Prostate gland (tissue), 2 donors: ENCODE measurements at regions not wholly inside any gene's neighbourhood (a gene's known extent, or its start where the extent isn't known, plus 50 kb on each side); places are given as distances from the start of the nearest gene placed in this dataset.
A peak's percentile ranks its signal among the peaks of the same experiment; 100 is the strongest.

ENCODE experiments used
- DNase-seq: peaks from one replicate; pipeline ENCODE4 v3.0.0-alpha.2; 2019; ENCODE audit warnings: low spot score
- H3K27ac ChIP-seq, 2 donors: fragments of 200-600 bp; sonication (generic); 2 replicates each; pipeline ENCODE4 v1.5.1; 2017 to 2019
- H3K27me3 ChIP-seq: fragments of 200-600 bp; sonication (generic); replicated peaks from 2 replicates; pipeline ENCODE4 v1.5.1; 2019; ENCODE audit not compliant: insufficient read depth
- H3K36me3 ChIP-seq, 2 donors: fragments of 200-600 bp; sonication (generic); 1 replicate in 1 of 2; 2 replicates in 1 of 2; pipeline versions ENCODE4 v1.5.1 to v1.8.1; 2017 to 2019
- H3K4me1 ChIP-seq: fragments of 200-600 bp; sonication (generic); replicated peaks from 2 replicates; pipeline ENCODE4 v1.5.1; 2019
- H3K4me3 ChIP-seq, 2 donors: fragments of 200-600 bp; sonication (generic); 2 replicates each; pipeline ENCODE4 v1.5.1; 2017 to 2019
- H3K9me3 ChIP-seq: fragments of 200-600 bp; sonication (generic); 2 replicates; pipeline ENCODE4 v1.5.1; 2017
- POLR2A ChIP-seq: fragments of 450-650 bp; IDR thresholded peaks from one replicate; pipeline ENCODE4 v1.6.1; 2016; ENCODE audit warnings: antibody characterized with exemption, mild to moderate bottlenecking
- POLR2AphosphoS5 ChIP-seq: sonication (generic); formaldehyde crosslinking; IDR thresholded peaks from one replicate; pipeline ENCODE4 v1.6.1; 2017; ENCODE audit warnings: antibody characterized with exemption
- WGBS: methylation state at CpG from one replicate; pipeline ENCODE4 v1.1.5; 2018; 5-methylcytosine and 5-hydroxymethylcytosine counted together
- intact Hi-C: fragments of 100-400 bp; cut with DNase I; formaldehyde crosslinking; loops from one replicate; pipeline ENCODE4 v1.14.2; 2022
- TF ChIP-seq, protein P1 (sequence below), 4 experiments: fragments of 200-600 bp in 2 of 4; fragments of 450-650 bp in 2 of 4; sonication (generic) in 2 of 4; IDR thresholded peaks; 1 replicate in 3 of 4; 2 replicates in 1 of 4; pipeline ENCODE4 v1.5.1; 2016 to 2019; ENCODE audit warnings: antibody characterized with exemption in 4 of 4, mild to moderate bottlenecking in 2 of 4, moderate library complexity in 2 of 4

- H3K9me3 ChIP-seq, result no peaks in the 10 kb centered on the region
- no peak overlapping the region for H3K4me3 ChIP-seq
- WGBS, result 21% methylated on average over 1 of the region's 1 CpG
- intact Hi-C loops, result no loop called here
- DNase-seq, result no peak
- H3K4me1 ChIP-seq, result no peaks in the 10 kb centered on the region
- no peaks in the 10 kb centered on the region for H3K27me3 ChIP-seq
- H3K36me3 ChIP-seq, result no peaks in the 10 kb centered on the region
- TF ChIP-seq, protein P1, sequence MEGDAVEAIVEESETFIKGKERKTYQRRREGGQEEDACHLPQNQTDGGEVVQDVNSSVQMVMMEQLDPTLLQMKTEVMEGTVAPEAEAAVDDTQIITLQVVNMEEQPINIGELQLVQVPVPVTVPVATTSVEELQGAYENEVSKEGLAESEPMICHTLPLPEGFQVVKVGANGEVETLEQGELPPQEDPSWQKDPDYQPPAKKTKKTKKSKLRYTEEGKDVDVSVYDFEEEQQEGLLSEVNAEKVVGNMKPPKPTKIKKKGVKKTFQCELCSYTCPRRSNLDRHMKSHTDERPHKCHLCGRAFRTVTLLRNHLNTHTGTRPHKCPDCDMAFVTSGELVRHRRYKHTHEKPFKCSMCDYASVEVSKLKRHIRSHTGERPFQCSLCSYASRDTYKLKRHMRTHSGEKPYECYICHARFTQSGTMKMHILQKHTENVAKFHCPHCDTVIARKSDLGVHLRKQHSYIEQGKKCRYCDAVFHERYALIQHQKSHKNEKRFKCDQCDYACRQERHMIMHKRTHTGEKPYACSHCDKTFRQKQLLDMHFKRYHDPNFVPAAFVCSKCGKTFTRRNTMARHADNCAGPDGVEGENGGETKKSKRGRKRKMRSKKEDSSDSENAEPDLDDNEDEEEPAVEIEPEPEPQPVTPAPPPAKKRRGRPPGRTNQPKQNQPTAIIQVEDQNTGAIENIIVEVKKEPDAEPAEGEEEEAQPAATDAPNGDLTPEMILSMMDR (IDR thresholded peaks at IDR 0.05), result no peak
- TF ChIP-seq POLR2A (no peak), POLR2AphosphoS5 (peak; percentile 75)
- H3K27ac ChIP-seq, result peak overlapping the region in 1 of 2 donors; percentile 48
These were observed 1280.0 kb downstream of the EFNB2 start for GRCh38 chr13:105255472-105255871.

DNA sequence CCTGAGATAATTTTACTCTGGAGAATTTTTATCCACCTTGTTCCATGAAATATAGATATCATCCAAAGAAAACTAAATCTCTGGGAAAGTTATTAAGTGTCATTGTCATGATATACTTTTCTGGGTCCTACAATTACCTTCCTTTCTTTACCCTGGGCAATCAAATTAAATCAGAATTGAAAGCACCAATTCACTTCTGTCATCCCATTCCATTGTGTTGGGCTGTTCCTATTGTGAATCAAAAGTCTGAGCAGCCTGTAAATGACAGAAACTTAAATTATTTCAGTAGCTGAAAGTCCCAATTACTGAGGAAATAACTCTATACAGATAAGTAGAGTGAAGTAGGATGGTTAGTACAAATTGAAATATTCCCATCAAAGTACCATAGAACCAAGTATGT lies 1284.2 kb downstream of the EFNB2 start:
- Histone ChIP-seq H3K9me3 (no peaks in the 10 kb centered on the region), H3K27me3 (no peaks in the 10 kb centered on the region), H3K4me1 (no peaks in the 10 kb centered on the region), H3K27ac (no peak overlapping the region), H3K36me3 (no peaks in the 10 kb centered on the region), H3K4me3 (no peak overlapping the region)
- intact Hi-C loops, result no loop called here
- DNase-seq, result no peak
- TF ChIP-seq POLR2A, result no peak
- TF ChIP-seq, protein P1 (IDR thresholded peaks at IDR 0.05), result no peak
- TF ChIP-seq POLR2AphosphoS5, result no peak

GRCh38 chr13:105247830-105248229 lies 1287.6 kb downstream of the EFNB2 start:
- no peak for DNase-seq
- H3K4me3 ChIP-seq, result no peak overlapping the region
- intact Hi-C loops, result no loop called here
- H3K27me3 ChIP-seq, result no peaks in the 10 kb centered on the region
- H3K36me3 ChIP-seq, result no peaks in the 10 kb centered on the region
- 79% methylated on average over 5 of the region's 5 CpGs for WGBS
- TF ChIP-seq POLR2AphosphoS5 (no peak), POLR2A (no peak)
- TF ChIP-seq, protein P1 (IDR thresholded peaks at IDR 0.05), result no peak
- H3K27ac ChIP-seq, result no peak overlapping the region
- no peaks in the 10 kb centered on the region for H3K4me1 ChIP-seq
- no peaks in the 10 kb centered on the region for H3K9me3 ChIP-seq

- TF ChIP-seq, protein P1 (IDR thresholded peaks at IDR 0.05), result no peak
- TF ChIP-seq POLR2AphosphoS5, result no peak
- no peak for TF ChIP-seq POLR2A
- Histone ChIP-seq H3K4me1 (no peaks in the 10 kb centered on the region), H3K4me3 (no peak overlapping the region), H3K27me3 (no peaks in the 10 kb centered on the region), H3K9me3 (no peaks in the 10 kb centered on the region), H3K36me3 (no peaks in the 10 kb centered on the region), H3K27ac (no peak overlapping the region)
- no peak for DNase-seq
- 78% methylated on average over 3 of the region's 3 CpGs for WGBS
- intact Hi-C loops, result no loop called here
These were observed 1295.1 kb downstream of the EFNB2 start for GRCh38 chr13:105240371-105240770.

DNA sequence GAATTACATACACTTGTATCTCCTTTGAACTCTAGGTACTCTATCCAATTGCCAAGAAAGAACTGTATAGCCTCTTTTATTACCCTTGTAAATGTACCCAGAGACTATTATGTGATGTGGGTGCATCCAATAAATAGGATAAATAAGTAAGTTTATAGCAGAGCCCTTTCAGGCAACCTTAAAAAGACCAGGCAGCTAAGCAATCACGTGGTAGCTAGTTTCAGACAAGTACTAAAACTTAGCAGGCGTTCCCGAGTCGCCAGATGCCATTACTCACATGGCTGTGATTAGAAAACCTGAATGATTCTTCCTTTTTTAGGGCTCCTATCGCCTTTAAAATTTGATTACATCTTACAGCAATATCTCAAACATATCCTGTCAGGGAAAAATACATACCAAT lies 1303.0 kb downstream of the EFNB2 start:
- peak; percentile 13 for DNase-seq
- TF ChIP-seq, protein P1 (IDR thresholded peaks at IDR 0.05), result no peak
- TF ChIP-seq POLR2AphosphoS5, result peak; percentile 56
- H3K4me1 ChIP-seq, result no peaks in the 10 kb centered on the region

More for the DNA sequence above, 1303.0 kb downstream of the EFNB2 start:
- Histone ChIP-seq H3K9me3 (no peaks in the 10 kb centered on the region), H3K36me3 (no peaks in the 10 kb centered on the region), H3K27me3 (no peaks in the 10 kb centered on the region), H3K27ac (no peak overlapping the region), H3K4me3 (no peak overlapping the region)
- intact Hi-C loops, result no loop called here
- 13% methylated on average over 5 of the region's 5 CpGs for WGBS
